ENCODE measurements at regions not wholly inside any gene's neighbourhood (a gene's known extent, or its start where the extent isn't known, plus 50 kb on each side); places are given as distances from the start of the nearest gene placed in this dataset.

DNA sequence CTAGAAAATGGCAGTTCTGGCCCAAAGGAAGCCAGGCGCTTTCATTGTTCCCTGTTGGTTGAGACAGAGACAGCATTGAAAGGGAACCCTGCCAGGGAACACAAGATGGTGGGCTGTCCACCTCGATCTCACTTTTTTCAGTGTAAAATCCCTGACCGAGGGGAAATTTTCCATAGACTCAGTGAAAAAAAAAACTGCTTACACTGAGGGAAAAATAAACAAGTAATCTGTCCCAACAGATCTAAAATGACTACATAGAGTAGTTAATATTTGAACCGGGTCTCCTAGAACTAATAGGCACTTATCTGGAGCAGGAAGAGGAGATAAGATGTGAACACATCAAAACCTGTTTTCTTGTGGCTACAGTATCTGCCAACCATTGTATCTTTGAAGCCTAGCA, 763.4 kb upstream of the GOLIM4 start:
- no peak for TF ChIP-seq EZH2 (IDR thresholded peaks at IDR 0.05; ENCODE audit: low read length)
- no peak for TF ChIP-seq CTCF (optimal IDR thresholded peaks at IDR 0.05 in 1 of 3, IDR thresholded peaks at IDR 0.05 in 1 of 3, conservative IDR thresholded peaks at IDR 0.05 in 1 of 3; ENCODE audit: extremely low read depth in 1 of 3, insufficient read depth in 2 of 3, low read length in 3 of 3)

All from keratinocyte (primary cell).